ENCODE measurements at regions not wholly inside any gene's neighbourhood (a gene's known extent, or its start where the extent isn't known, plus 50 kb on each side); places are given as distances from the start of the nearest gene placed in this dataset.

DNA sequence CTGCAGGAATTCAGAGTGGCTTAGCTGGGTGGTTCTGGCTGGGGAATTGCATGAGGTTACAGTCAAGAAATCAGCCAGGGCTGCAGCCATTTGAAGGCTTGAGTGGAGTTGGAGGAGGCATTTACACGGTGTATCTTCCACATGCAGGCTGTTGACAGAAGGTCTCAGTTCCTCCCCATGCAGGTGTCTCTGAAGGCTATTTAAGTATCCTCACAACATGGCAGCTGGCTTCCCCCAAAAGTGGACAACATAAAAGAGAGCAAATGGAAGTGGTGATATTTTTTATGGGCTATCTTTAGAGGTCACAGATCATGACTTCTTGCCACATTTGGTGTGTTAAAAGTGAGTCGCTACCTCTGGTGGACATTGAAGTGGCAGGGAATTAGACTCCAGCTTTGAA lies 60.1 kb upstream of the SPRED1 start:
- Histone ChIP-seq H3K56ac (ENCODE audit: extremely low read depth, insufficient read depth, low read length) (no peak overlapping the region), H3K27me3 (ENCODE audit: control insufficient read depth, insufficient read depth, low read length) (peaks cover 20% of the 10 kb centered on the region), H3K27ac (ENCODE audit: insufficient read depth, low read length) (no peak overlapping the region), H3K4me1 (ENCODE audit: control insufficient read depth, insufficient read depth, low read length) (no peaks in the 10 kb centered on the region; the same call in 1 of the 2 replicates), H2AK9ac (replicated peaks; ENCODE audit: low read depth, low read length, poor library complexity) (no peak overlapping the region), H3K79me1 (ENCODE audit: low read depth in 1 of 2, low read length in 2 of 2) (no peaks in the 10 kb centered on the region), H3K4me2 (ENCODE audit: low read depth, low read length) (no peak overlapping the region), H3K4me3 (ENCODE audit: insufficient read depth, low read depth, low read length) (no peak overlapping the region), H2BK5ac (ENCODE audit: low read depth, low read length, poor library complexity, severe bottlenecking) (no peak overlapping the region), H4K5ac (ENCODE audit: low read depth, low read length) (no peak overlapping the region), H2AK5ac (ENCODE audit: low read depth, low read length) (no peak overlapping the region), H3K23ac (ENCODE audit: low read depth, low read length) (no peak overlapping the region), H3K14ac (replicated peaks; ENCODE audit: low read depth, low read length) (no peak overlapping the region), H2AFZ (replicated peaks; ENCODE audit: low read length, poor library complexity) (no peak overlapping the region), H4K8ac (ENCODE audit: low read depth in 2 of 2, low read length in 2 of 2) (no peak overlapping the region), H3K9me3 (ENCODE audit: control insufficient read depth, insufficient read depth, low read length) (no peaks in the 10 kb centered on the region), H4K91ac (ENCODE audit: insufficient read depth, low read depth, low read length) (no peak overlapping the region), H3K4ac (ENCODE audit: low read depth, low read length) (no peak overlapping the region), H3K9me1 (ENCODE audit: insufficient read depth, low read length) (no peaks in the 10 kb centered on the region), H2BK120ac (ENCODE audit: low read depth, low read length) (no peak overlapping the region), H3K9ac (ENCODE audit: low read depth, low read length) (no peak overlapping the region), H3K18ac (ENCODE audit: low read depth, low read length) (no peak overlapping the region), H2BK20ac (ENCODE audit: low read depth, low read length) (no peak overlapping the region), H2BK15ac (ENCODE audit: low read depth, low read length) (no peak overlapping the region), H3K36me3 (ENCODE audit: control insufficient read depth, insufficient read depth, low read length) (no peaks in the 10 kb centered on the region), H4K20me1 (ENCODE audit: insufficient read depth, low read length) (no peaks in the 10 kb centered on the region)
- DNase-seq: no peak
- in situ Hi-C loops (cut with MboI; ENCODE audit: low sequenced_read_pairs) (loop anchor here (25.0 kb wide), 1 partner anchor 470 kb away; no protein-coding TSS in a partner anchor), intact Hi-C loops (cut with micrococcal nuclease) (no loop called here), dilution Hi-C loops (cut with HindIII; ENCODE audit: low sequenced_read_pairs, unreplicated experiment) (no loop called here)
- no peak for ATAC-seq (ENCODE audit: low read depth)
- ChIA-PET POLR2A (ENCODE audit: unreplicated experiment) (no interaction called here), CTCF (no interaction called here)
- no peak for TF ChIP-seq RAD21 (IDR thresholded peaks at IDR 0.05; ENCODE audit: low read length)
- TF ChIP-seq, protein P1, sequence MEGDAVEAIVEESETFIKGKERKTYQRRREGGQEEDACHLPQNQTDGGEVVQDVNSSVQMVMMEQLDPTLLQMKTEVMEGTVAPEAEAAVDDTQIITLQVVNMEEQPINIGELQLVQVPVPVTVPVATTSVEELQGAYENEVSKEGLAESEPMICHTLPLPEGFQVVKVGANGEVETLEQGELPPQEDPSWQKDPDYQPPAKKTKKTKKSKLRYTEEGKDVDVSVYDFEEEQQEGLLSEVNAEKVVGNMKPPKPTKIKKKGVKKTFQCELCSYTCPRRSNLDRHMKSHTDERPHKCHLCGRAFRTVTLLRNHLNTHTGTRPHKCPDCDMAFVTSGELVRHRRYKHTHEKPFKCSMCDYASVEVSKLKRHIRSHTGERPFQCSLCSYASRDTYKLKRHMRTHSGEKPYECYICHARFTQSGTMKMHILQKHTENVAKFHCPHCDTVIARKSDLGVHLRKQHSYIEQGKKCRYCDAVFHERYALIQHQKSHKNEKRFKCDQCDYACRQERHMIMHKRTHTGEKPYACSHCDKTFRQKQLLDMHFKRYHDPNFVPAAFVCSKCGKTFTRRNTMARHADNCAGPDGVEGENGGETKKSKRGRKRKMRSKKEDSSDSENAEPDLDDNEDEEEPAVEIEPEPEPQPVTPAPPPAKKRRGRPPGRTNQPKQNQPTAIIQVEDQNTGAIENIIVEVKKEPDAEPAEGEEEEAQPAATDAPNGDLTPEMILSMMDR (conservative IDR thresholded peaks at IDR 0.05; ENCODE audit: low read depth, low read length): no peak
- WGBS, 2 experiments (ENCODE audit: extremely low coverage in 2 of 2, insufficient read length in 1 of 2): no CpG with 5 or more reads among the region's 2 CpGs
- no TSS peak for BruUV-seq (replicated peaks)

Measured in IMR-90 (cell line).